Bone marrow (tissue), 2 donors: ENCODE measurements at regions not wholly inside any gene's neighbourhood (a gene's known extent, or its start where the extent isn't known, plus 50 kb on each side); places are given as distances from the start of the nearest gene placed in this dataset.
"Not testable (repeated sequence)": the region's sequence is repeated elsewhere in the genome, so short reads cannot be mapped to it uniquely, and the experiment has no call there.

ENCODE experiments used
- DNase-seq, 2 donors: peaks; one replicate each; lab custom pipeline; 2025; lab: John Stamatoyannopoulos, UW

GRCh38 chr4:33453916-33454315 lies 2733.7 kb downstream of the PCDH7 start:
- no peak for DNase-seq

- no peak for DNase-seq
Observed at GRCh38 chr4:33465565-33465964, 2745.4 kb downstream of the PCDH7 start.

GRCh38 chr4:33467291-33467690 lies 2747.1 kb downstream of the PCDH7 start:
- no peak for DNase-seq

GRCh38 chr4:33470805-33471204 lies 2750.6 kb downstream of the PCDH7 start:
- DNase-seq: no peak

- no peak for DNase-seq
Observed at GRCh38 chr4:33477715-33478114, 2757.5 kb downstream of the PCDH7 start.

- DNase-seq: no peak
Observed at GRCh38 chr4:33482773-33483172, 2761.5 kb downstream of the ARAP2 start.

GRCh38 chr4:33485111-33485510 lies 2759.2 kb downstream of the ARAP2 start:
- DNase-seq: no peak

- DNase-seq: no peak
Observed at GRCh38 chr4:33493231-33493630, 2751.1 kb downstream of the ARAP2 start.

- no peak for DNase-seq
Observed at GRCh38 chr4:33494150-33494549, 2750.2 kb downstream of the ARAP2 start.

GRCh38 chr4:33501587-33501986 lies 2742.7 kb downstream of the ARAP2 start:
- DNase-seq: not testable (repeated sequence)

- no peak for DNase-seq
Observed at GRCh38 chr4:33512397-33512796, 2731.9 kb downstream of the ARAP2 start.

- DNase-seq: no peak
Observed at GRCh38 chr4:33518856-33519255, 2725.5 kb downstream of the ARAP2 start.

- no peak for DNase-seq
Observed at GRCh38 chr4:33532821-33533220, 2711.5 kb downstream of the ARAP2 start.

GRCh38 chr4:33536898-33537297 lies 2707.4 kb downstream of the ARAP2 start:
- DNase-seq: no peak

GRCh38 chr4:33537527-33537926 lies 2706.8 kb downstream of the ARAP2 start:
- no peak for DNase-seq

GRCh38 chr4:33543941-33544450 lies 2700.3 kb downstream of the ARAP2 start:
- no peak for DNase-seq

- DNase-seq: no peak
Observed at GRCh38 chr4:33551244-33551643, 2693.1 kb downstream of the ARAP2 start.

GRCh38 chr4:33561259-33561658 lies 2683.1 kb downstream of the ARAP2 start:
- DNase-seq: no peak

- DNase-seq: no peak
Observed at GRCh38 chr4:33566649-33567048, 2677.7 kb downstream of the ARAP2 start.

- DNase-seq: no peak
Observed at GRCh38 chr4:33577791-33578190, 2666.5 kb downstream of the ARAP2 start.

GRCh38 chr4:33579951-33580350 lies 2664.4 kb downstream of the ARAP2 start:
- no peak for DNase-seq

- no peak for DNase-seq
Observed at GRCh38 chr4:33592701-33593100, 2651.6 kb downstream of the ARAP2 start.

GRCh38 chr4:33606951-33607350 lies 2637.4 kb downstream of the ARAP2 start:
- no peak for DNase-seq

GRCh38 chr4:33616121-33616520 lies 2628.2 kb downstream of the ARAP2 start:
- DNase-seq: no peak

GRCh38 chr4:33625748-33626147 lies 2618.6 kb downstream of the ARAP2 start:
- no peak for DNase-seq
